GM18909 (cell line): ENCODE measurements at regions not wholly inside any gene's neighbourhood (a gene's known extent, or its start where the extent isn't known, plus 50 kb on each side); places are given as distances from the start of the nearest gene placed in this dataset.

Experiments used
- ATAC-seq: cut with Tn5 transposase; IDR thresholded peaks from one replicate; pipeline ENCODE4 v1.9.1; 2021; ENCODE audit warnings: mild to moderate bottlenecking; ENCODE audit not compliant: unreplicated experiment, poor library complexity

DNA sequence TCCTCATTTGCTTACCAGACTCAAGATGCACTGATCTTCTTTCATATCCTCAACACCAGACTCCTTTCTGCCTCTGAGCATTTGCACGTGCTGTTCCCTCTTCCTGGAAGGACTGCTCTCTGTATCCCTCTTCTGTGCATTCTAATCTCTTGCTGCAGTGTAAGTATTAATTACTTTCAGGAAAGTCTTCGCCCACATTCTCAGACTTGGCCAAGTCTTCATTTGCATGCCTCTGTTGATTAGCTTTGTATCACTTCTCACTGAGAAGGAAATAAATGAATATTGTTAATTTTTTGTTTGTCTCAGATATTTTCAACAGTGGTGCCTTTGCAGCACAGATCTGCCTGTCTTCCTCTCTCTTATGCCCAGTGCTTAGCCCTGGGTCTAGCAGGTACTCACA lies 50.3 kb upstream of the RAB3GAP2 start:
- ATAC-seq = no peak
